ENCODE measurements at regions not wholly inside any gene's neighbourhood (a gene's known extent, or its start where the extent isn't known, plus 50 kb on each side); places are given as distances from the start of the nearest gene placed in this dataset.

DNA sequence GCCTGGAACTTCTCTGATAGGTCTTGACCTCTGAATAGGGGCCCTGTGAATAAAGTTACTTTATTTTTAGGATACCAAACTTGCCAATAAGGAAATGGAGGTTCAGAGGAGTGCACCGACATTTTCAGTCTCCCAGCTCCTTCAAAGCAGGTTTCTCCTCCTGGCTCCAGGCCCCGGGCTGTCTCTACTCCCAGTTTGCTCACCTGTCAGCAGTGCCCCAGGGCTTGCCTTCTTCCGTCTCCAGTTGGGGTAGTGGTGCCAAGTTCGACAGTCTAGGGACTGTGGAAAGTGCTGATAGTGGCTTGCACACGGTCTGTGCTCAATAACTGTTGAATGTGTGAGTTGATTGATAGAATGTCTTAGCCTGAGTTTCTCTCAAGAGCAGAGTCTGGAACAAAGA lies 149.2 kb downstream of the ACTL8 start:
- no peak for DNase-seq (ENCODE audit: low spot score)

DNA sequence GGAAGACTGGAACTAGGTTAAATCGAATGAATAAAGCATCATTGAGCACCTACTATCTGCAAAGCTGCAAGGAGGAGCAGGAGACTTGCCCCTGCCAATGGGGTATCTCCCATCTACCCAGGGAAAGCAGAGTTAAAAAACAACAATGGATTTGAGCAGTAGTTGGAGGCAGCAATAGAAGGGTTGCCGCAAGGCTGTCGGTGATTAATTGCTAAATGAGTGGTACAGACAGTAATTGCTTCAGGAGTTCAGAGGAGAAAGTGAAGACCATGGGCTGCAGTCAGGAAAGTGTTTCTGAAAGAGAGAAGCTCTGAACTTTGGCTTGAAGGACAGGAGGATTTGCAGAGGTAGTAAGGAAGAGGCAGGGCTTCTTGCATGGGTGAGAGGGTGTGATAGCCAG lies 152.9 kb downstream of the ACTL8 start:
- no peak for DNase-seq (ENCODE audit: low spot score)

DNA sequence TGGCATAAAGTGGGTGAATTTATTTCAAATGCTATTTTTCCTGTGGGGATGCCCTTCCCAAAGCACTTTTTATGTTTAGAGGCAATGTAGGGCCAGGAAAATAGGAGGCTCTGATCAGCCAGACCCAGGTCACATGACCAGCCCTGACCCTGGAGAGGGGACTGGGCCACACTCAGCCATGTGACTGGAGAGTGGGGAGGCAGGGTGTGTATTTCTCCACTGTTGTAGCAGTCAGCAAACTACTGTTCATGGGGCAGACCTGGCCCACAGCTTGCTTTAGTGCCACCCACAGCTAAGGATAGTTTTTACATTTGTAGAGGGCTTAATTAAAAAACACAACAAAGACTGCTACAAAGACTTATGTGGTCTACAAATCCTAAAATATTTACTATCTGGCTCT lies 153.8 kb downstream of the ACTL8 start:
- no peak for DNase-seq (ENCODE audit: low spot score)

DNA sequence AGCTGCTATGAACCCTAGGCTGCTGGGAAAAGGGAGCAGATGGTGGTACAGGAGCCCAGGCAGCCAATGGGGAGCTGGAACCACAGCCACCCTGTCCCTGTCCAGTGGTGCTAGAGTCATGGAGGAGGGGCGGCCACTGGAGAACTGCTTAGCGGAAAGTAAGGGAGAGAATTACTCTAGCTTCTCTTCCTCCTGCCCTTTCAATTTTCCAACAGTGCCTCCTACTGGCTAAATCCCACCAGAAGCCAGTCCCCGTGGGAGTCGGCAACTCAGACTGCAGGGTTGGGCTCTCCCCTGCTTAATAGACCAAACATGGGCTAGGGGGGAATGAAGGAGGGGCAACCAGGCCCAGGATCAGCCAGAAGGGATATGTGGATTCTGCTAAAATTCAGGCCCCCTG lies 154.5 kb downstream of the ACTL8 start:
- no peak for DNase-seq (ENCODE audit: low spot score)

DNA sequence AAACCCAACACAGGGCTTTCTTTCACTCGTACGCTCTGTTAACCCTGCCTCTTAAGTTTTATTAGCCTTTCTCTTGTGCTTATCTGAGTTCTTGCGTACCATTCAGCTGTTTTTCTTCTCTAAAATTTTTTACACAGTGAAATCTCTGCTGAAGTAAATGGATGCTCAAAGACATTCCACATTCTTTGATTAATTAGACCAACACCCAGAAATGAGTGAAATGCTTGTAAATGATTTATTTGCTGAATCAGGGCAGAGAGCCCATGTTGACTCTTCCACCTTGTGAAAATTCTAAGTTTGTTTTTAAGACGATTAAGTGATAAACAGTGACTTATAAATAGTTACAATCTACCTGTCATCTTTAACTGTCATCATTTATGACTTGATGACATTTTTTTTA lies 156.7 kb downstream of the ACTL8 start:
- no peak for DNase-seq (ENCODE audit: low spot score)

DNA sequence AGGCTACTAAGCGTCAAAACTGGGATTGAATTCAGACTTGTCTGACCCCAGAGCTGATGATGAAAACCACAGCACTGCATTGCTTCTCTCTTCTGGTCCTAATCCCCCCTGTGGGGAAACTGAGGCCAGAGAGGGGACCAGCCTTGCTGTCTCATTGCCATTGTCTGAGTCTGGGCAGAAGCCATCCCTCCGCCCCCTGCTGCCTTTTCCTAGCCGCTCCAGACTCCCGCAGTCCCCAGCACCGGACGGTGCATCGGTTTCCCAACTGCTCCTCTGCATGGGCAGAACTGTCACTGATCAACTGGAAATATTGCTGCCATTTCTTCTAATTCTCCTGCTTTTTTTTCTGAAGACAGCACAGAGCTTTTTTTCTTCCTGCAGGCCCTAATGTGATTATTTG lies 157.4 kb downstream of the ACTL8 start:
- no peak for DNase-seq (ENCODE audit: low spot score)

DNA sequence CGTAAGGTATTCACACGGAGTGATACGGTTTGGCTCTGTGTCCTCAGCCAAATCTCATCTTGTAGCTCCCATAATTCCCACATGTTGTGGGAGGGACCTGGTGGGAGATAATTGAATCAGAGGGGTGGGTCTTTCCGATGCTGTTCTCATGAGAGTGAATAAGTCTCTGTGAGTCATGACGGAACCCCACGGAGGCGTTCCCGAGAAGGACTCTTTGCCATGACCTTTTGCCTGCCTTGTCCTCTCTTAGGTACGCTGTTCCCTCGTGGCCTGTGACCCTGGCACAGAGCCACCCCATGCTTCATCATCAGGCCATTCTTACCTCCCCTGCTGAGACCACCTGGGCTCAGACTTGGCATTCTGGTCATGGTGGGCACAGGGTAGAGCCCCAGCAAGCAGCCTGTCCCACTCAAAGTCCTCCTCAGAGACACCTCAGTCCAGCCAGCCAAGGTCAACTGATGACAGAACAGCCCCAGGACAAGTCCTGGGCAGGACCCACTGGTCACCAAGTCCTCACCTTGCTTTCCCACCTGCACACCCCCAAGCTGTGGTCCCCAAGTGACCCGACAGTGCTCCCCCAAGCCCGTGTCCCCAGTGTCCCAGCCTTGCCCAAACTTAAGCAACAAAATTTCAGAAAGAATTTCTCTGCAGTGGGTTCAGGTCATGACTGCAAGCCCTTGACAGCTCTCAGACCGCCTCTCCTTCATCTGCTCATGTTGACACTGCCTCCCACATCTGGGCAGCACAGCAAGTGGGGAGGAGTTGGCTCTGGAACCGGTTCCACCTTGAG lies 158.4 kb downstream of the ACTL8 start:
- DNase-seq (ENCODE audit: low spot score): no peak

DNA sequence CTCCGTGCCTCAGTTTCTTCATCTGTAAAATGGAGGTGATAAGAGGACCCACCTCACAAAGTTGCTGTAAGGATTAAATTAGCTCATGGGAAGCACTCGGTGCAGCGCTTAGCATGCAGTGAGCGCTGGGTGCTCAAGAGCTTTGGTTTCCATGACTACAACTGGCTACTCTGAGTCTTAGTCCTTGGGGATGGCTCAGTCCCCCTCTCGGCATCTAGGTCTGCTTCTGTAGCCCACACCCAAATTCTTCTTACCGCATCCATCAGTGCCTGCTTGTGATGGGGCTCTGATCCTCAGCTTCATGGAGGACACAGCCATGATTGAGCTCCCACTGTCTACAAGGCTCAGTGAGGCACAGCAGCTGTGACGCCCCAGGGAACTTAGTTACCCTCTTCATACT lies 159.0 kb downstream of the ACTL8 start:
- DNase-seq (ENCODE audit: low spot score): no peak

DNA sequence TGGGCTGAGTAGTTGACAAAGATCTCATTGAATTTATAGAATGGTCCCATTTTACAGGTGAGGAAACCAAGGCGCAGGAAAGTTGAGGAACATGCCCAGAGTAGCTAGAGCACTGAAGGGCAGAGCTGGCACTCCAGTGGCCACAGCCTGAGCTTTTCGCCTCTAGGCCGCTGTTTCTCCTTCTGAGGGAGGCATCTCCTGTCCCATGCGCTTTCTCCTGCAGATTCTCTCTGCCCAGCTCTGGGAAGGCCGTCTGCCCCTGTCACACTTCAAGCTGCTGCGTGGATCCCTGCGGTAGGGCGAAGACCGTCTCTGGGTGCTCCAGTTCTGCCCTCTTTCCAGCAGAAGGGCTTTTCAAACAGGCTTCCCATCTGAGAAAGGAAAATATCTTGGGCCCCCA lies 159.9 kb downstream of the ACTL8 start:
- no peak for DNase-seq (ENCODE audit: low spot score)

DNA sequence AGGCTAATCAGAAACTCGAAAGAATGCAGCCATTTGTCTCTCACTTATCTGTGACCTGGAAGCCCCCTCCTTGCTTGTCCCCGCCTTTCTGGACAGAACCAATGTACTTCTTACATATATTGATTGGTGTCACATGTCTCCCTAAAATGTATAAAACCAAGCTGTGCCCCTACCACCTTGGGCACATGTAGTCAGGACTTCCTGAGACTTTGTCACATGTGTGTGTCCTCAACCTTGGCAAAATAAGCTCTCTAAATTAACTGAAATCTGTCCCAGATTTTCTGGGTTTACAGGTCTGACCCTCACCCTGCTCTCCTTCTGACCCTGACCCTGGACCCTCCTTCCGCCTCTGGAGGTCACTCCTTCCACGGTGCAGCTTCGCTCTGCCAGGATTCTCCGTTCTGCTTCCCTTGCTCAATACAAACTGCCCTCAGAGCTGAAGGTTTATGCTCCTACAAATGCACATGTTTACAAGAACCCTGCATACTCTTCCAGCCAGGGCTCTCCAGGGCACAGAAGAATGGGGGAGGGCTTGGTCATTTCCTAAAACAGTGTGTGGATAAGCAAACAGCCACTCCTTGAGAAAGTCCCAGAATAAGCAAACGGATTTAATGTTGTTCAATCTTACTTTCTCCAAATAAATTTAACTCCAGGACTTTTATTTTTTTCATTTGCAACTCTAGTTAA lies 160.5 kb downstream of the ACTL8 start:
- no peak for DNase-seq (ENCODE audit: low spot score)

DNA sequence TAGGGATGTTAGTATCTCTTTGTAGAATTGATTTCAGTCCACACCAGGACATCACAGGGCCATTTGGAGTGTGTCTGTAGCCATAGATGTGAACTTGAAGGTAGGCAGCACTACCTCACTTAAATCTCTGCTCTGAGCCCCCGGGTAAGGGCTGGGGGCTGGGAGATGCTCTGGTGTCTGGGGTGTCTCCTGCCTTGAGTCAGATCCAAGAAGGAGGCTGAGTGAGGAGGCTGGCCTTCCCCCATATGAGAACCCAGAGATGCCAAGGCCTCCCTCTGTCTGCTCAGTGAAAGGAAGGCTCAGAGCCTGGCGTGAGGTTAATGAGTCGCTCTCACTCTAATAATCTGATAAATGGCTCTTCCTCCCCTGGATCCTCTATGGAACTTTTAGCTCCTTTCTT lies 161.6 kb downstream of the ACTL8 start:
- DNase-seq (ENCODE audit: low spot score): no peak

DNA sequence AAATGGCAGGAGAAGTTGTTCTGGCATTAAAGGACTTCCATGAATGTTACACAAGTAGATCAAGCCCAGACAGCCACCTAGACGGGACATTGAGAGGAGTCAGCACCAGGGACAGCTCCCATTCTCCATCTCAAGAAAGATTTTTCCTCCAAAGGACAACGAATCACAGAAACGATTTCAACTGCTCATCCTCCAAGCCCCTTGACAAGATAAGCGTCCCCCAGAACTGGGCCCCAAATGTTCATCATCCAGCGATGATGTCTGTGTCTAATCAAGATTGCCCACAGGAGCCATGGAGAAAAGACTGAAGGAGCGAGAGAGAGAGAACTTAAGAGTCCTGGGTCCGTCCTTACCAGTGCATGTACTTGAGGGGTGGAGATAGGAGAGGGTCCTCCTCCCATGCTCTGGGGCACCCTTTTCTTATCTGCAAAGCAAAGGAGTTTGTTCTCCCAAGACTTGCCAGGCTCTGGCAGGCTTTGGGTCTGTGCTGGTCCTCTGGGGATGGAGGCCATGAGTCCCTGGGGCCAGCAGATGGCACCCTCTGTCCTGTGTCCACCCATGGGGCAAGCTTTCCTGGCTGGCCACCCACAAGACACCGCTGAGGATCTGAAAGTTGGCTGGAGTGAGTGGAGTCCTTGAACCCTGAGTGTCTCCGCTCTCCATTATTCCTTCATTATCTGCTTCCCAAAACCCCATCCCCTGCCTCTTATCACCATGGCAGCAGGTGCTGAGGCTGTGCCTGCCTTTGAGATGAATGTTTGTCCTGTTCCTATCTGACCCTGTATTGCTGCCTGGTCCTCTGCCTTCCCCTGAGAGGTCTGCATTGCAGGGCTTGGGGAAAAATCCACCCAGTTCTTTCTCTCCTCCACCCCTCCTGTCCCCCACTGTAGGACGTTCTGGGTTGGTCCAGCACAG lies 164.6 kb downstream of the ACTL8 start:
- no peak for DNase-seq (ENCODE audit: low spot score)

DNA sequence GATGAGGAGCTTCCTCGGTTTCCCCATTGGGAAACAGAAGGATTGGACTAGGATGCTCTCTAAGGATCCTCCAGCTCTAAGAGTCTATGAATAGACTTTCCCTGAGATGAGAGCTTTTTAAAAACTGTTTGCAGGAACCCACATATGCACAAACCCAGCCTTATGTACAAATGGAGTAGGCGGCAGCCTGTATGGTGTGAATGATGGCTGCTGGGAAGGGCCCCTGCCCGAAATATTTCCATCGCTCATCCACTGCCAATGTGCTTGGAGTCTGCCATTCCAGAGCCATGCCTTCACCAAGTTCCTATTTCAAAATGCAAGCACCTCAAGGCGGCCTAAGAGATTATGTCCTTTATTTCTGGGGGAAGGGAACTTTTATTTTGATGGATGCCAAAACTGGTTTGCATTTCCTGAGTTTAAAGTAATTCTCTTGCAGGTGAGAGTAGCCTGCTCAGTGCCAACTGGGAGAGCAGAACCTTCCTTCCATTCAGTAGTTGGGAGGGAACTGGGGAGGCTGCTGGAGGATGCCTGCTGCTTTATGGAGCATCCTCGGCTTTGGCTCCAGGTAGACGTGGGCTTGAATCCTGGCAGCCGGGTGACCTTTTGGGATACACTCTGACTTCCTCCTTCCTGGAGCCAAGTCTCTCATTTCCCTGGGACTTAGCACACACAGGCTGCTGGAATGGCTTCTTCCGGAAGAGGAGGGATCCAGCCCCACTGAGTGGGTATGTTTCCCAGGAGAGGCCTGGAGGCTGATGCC lies 165.9 kb downstream of the ACTL8 start:
- DNase-seq (ENCODE audit: low spot score): no peak

DNA sequence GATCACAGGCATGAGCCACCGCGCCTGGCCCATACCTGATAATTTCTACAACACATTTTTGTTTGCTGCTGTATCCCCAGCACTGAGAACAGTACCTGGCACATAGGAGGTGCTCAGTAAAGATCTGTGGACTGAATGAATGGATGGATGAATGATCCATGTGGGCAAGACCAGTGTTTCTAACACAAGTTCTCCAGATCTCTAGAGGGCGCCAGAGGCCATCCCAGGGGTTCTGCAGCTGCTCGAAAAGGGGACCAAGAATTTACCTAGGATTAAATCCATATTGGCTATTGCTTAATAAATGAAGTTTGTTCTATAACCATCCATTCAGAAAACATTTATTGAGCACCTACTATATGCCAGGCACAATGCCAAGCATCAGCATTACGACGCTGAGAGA lies 167.7 kb downstream of the ACTL8 start:
- DNase-seq (ENCODE audit: low spot score): no peak

DNA sequence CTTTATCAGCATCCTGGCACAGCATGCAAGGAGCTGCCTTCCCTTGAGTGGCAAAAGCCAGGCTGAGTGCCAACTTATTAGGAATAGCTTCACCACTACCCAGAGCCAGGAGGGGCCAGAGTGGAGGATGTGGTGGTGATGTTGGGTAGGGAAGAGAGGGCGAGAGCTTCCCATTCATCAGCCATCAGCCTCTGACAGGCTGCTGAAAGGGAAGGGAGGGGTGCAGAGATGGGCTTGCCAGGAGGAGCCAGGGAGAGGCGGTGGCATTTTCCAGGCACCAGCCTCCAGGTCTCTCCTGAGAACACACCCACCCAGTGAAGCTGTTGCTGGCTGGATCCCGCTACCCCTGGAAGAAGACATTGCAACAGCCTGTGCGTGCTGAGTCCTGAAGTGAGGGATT lies 168.5 kb downstream of the ACTL8 start:
- no peak for DNase-seq (ENCODE audit: low spot score)

DNA sequence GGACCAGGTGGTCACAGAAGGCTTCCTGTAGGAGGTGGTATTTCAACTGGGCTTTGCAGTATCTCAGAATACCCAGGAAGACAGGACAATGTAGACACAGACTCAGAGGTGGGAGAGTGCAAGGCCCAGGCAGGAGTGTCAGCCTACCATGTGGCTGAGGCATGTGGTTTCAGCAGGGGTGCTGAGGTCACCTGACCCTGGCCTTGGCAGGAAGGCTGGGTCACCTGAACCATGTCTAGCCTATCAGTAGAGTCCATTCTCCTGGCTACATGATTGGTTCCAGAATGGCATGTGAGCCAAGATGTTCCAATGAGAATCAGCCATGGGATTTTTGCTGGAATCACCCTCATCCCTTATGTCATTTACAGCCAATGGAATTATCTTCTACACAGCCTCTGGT lies 169.4 kb downstream of the ACTL8 start:
- no peak for DNase-seq (ENCODE audit: low spot score)

DNA sequence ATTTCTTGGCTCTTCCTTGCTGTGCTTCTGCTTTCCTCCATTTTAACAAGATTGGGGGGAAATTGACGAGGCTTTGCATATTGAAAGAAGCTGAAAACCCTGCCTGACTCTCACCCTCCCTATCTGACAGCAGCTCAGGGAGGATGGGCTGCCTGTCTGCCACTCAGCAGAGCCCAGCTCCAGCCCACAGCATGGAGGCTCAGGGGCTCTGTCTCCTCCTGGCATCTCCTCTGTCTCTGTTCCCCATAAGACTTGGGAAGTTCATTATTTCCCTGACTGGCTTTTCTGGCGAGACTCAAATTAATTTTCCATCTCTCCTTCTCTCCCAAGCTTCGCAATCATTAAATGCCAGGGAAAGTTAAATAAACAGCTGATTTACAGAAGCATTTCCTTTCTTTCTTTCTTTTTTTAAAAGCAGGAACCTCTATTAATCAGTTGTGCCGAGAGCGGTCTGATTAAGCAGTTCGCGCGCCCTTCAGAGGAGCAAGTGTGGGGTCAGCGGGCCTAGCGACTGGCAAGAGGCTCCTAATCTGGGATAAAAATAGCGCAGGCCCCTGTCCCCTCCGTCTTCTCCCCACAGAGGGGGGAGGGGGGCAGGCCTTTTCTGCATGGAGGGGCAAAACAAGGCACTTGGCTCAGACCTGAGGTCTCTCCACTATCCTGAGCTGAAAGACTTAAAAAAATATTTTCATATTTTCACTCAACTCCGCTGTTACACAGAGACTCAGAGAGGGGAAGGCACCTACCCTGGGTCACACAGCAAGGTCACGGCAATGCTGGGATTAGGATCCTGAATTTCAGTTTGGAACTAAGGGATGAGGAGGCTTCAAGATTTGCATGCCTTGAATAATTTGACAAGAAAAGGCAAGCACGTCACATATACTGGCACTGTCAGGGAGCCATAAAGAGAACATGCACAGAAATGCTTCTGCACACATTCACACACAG lies 170.4 kb downstream of the ACTL8 start:
- DNase-seq (ENCODE audit: low spot score): no peak

DNA sequence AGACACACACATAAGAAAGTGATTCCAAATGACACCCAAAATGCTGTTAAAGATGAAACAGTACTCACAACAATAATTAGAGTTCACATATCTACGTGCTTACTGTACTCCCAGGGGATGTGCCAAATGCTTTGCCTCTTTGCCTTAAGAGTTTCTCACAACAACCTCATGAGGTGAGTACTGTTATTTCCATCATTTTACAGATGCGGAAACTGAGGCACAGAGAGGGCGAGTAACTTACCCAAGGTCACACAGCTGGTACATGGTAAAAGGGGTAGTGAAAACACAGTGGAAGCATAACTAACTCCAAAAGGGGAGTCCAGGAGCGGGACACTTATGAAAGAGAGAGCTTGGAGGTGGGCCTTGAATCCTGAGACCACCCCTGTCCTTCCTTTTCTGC lies 171.8 kb downstream of the ACTL8 start:
- DNase-seq (ENCODE audit: low spot score): no peak

DNA sequence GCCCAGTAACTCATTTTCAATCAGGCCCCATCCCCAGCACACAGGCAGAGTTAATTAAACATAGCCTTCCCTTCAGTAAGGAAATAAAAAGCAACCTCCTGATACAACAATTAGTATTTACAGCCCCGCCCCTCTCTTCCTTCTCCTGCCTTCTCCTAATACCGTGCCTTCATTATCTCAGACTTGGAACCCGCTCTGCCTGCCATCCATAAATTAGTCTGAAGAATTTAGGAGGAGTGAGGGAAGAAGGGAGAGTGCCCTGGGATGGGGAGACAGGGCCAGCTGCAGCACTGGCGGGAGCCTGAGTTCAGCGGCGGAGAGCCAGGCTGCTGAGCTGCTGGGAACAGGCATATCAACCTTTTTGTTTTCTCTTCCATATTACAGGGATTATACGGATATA lies 172.8 kb downstream of the ACTL8 start:
- no peak for DNase-seq (ENCODE audit: low spot score)

DNA sequence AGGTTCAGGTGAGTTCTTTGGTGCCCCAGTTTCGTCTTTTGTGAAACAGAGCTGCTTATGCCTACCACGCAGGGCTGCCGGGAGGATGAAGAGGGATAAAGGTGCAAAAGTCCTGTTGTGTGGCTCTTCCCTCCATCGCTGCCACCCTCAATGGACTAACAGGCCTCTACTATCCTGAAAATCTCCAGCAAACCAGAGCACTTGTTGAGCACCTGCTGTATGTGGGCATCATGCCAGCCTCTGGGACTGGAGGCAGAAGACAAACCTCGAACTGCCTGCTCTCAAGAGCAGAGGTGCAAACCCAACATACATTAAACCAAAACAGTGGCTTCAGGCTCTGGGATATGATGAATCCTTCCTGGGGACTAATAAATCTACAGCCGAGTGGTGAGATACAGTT lies 174.1 kb downstream of the ACTL8 start:
- DNase-seq (ENCODE audit: low spot score): no peak

DNA sequence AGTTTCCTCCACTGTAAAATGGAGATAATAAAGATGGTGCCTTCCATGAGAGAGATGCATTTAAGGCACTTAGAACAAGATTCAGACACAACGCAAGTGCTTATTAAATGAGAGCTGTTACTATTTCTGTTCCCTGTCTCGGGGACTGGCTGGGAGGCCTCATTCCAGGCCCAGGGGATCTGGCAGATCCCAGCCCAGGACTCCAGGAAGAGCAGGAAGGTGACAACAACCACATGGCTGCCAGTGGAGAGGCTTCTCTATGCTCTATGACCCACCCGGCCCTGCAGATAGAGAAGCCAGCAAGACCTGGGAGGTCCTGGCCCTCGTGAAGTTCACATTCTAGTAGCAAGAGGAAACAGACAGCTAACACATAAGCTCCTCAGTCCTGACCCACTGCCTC lies 175.5 kb downstream of the ACTL8 start:
- no peak for DNase-seq (ENCODE audit: low spot score)

Measured in COLO829 (cell line).